ENCODE measurements at regions not wholly inside any gene's neighbourhood (a gene's known extent, or its start where the extent isn't known, plus 50 kb on each side); places are given as distances from the start of the nearest gene placed in this dataset.

GRCh38 chr3:73216310-73216709 is 154.9 kb downstream of the EBLN2 start:
- TF ChIP-seq CTCF (IDR thresholded peaks at IDR 0.05; ENCODE audit: low read length) (no peak), EZH2 (IDR thresholded peaks at IDR 0.05; ENCODE audit: borderline replicate concordance, low read length) (no peak)
